Parathyroid adenoma (tissue), 2 donors: ENCODE measurements at regions not wholly inside any gene's neighbourhood (a gene's known extent, or its start where the extent isn't known, plus 50 kb on each side); places are given as distances from the start of the nearest gene placed in this dataset.

Experiments used
- H2AFZ ChIP-seq: fragments of 300-600 bp; sonication (generic); one replicate; pipeline ENCODE4 v1.7.0; 2017; ENCODE audit warnings: antibody characterized with exemption, mild to moderate bottlenecking
- H3K27ac ChIP-seq: fragments of 300-600 bp; sonication (generic); one replicate; pipeline ENCODE4 v1.7.0; 2017
- H3K27me3 ChIP-seq: fragments of 300-600 bp; sonication (generic); one replicate; pipeline ENCODE4 v1.7.0; 2017; ENCODE audit warnings: low read length; ENCODE audit not compliant: control insufficient read depth, insufficient read depth
- H3K36me3 ChIP-seq: fragments of 300-600 bp; sonication (generic); one replicate; pipeline ENCODE4 v1.7.0; 2017; ENCODE audit warnings: low read length; ENCODE audit not compliant: control insufficient read depth, insufficient read depth
- H3K4me1 ChIP-seq: fragments of 300-600 bp; sonication (generic); one replicate; pipeline ENCODE4 v1.7.0; 2017; ENCODE audit warnings: control low read depth
- H3K4me2 ChIP-seq: fragments of 300-600 bp; sonication (generic); one replicate; pipeline ENCODE4 v1.7.0; 2017; ENCODE audit warnings: low read length
- H3K4me3 ChIP-seq: fragments of 300-600 bp; sonication (generic); one replicate; pipeline ENCODE4 v1.7.0; 2017; ENCODE audit warnings: low read depth, low read length
- H3K79me2 ChIP-seq: fragments of 300-600 bp; sonication (generic); one replicate; pipeline ENCODE4 v1.7.0; 2017; ENCODE audit warnings: control low read depth
- H3K9ac ChIP-seq: fragments of 300-600 bp; sonication (generic); one replicate; pipeline ENCODE4 v1.7.0; 2017; ENCODE audit warnings: mild to moderate bottlenecking
- H3K9me3 ChIP-seq: fragments of 300-600 bp; sonication (generic); one replicate; pipeline ENCODE4 v1.7.0; 2017; ENCODE audit warnings: low read length; ENCODE audit not compliant: control insufficient read depth
- TF ChIP-seq, protein P1 (sequence below): fragments of 300-600 bp; sonication (generic); IDR thresholded peaks from one replicate; pipeline ENCODE4 v1.7.0; 2017; ENCODE audit warnings: antibody characterized with exemption, mild to moderate bottlenecking
- donor health status: primary hyperparathyroidism.

DNA sequence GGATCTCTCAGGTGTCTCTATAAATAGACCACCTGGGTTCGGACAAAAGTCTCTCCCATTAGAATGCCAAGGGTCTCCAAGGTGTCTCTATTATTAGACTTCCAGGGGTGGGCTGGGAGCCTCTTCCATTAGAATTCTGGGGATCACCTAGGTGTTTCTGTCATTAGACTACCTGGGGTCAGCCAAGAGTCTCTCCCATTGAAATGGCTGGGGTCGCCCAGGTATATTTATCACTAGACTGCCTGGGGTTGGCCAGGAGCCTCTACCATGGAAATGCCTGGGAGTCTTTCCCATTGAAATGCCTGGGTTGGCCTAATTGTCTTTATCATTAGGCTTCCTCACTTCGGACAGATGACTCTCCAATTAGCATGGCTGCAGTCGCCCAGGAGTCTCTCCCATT is 1565.5 kb downstream of the UQCRFS1 start:
- Histone ChIP-seq H3K4me2 (no peak overlapping the region), H2AFZ (no peak overlapping the region), H3K9ac (no peak overlapping the region), H3K79me2 (no peaks in the 10 kb centered on the region), H3K27ac (no peak overlapping the region), H3K9me3 (no peaks in the 10 kb centered on the region), H3K36me3 (no peaks in the 10 kb centered on the region), H3K27me3 (no peaks in the 10 kb centered on the region), H3K4me1 (no peaks in the 10 kb centered on the region), H3K4me3 (no peak overlapping the region)
- TF ChIP-seq, protein P1, sequence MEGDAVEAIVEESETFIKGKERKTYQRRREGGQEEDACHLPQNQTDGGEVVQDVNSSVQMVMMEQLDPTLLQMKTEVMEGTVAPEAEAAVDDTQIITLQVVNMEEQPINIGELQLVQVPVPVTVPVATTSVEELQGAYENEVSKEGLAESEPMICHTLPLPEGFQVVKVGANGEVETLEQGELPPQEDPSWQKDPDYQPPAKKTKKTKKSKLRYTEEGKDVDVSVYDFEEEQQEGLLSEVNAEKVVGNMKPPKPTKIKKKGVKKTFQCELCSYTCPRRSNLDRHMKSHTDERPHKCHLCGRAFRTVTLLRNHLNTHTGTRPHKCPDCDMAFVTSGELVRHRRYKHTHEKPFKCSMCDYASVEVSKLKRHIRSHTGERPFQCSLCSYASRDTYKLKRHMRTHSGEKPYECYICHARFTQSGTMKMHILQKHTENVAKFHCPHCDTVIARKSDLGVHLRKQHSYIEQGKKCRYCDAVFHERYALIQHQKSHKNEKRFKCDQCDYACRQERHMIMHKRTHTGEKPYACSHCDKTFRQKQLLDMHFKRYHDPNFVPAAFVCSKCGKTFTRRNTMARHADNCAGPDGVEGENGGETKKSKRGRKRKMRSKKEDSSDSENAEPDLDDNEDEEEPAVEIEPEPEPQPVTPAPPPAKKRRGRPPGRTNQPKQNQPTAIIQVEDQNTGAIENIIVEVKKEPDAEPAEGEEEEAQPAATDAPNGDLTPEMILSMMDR: no peak

DNA sequence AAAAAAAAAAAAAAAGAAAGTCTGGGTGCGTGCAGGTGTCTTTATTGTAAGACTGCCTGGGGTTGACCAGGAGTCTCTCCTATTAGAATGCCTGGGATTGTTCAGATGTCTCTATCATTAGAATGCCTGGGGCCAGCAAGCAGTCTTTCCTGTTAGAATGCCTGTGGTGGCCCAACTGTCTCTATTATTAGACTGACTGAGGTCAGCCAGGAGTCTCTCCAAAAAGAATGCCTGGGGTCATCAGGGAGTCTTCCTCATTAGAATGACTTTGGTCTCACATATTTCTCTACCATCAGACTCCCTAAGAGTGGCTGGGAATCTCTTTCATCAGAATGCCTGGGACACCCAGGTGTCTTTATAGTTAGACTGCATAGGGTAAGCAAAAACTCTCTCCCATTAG is 1577.5 kb downstream of the UQCRFS1 start:
- Histone ChIP-seq H3K4me1 (no peaks in the 10 kb centered on the region), H3K36me3 (no peaks in the 10 kb centered on the region), H3K27ac (no peak overlapping the region), H3K4me3 (no peak overlapping the region), H3K4me2 (no peak overlapping the region), H3K27me3 (no peaks in the 10 kb centered on the region), H3K79me2 (no peaks in the 10 kb centered on the region), H3K9ac (no peak overlapping the region), H2AFZ (no peak overlapping the region), H3K9me3 (no peaks in the 10 kb centered on the region)
- TF ChIP-seq, protein P1: no peak

DNA sequence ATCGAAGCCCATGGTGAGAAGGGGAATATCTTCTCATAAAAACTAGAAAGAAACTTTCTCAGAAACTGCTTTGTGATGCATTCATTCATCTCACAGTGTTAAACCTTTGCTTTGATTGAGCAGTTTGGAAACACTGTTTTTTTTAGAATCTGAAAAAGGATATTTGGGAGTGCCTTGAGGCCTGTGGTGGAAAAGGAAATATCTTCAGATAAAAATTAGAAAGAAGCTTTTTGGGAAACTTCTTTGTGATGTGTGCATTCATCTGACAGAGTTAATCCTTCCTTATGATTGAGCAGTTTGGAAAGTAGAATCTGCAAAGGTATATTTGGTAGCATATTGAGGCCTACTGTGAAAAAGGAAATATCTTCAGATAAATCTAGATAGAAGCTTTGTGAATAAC is 1594.9 kb downstream of the UQCRFS1 start:
- Histone ChIP-seq H3K4me1 (no peaks in the 10 kb centered on the region), H3K9ac (no peak overlapping the region), H2AFZ (no peak overlapping the region), H3K27me3 (no peaks in the 10 kb centered on the region), H3K4me3 (no peak overlapping the region), H3K4me2 (no peak overlapping the region), H3K27ac (no peak overlapping the region), H3K9me3 (no peaks in the 10 kb centered on the region), H3K79me2 (no peaks in the 10 kb centered on the region), H3K36me3 (no peaks in the 10 kb centered on the region)
- TF ChIP-seq, protein P1: no peak

DNA sequence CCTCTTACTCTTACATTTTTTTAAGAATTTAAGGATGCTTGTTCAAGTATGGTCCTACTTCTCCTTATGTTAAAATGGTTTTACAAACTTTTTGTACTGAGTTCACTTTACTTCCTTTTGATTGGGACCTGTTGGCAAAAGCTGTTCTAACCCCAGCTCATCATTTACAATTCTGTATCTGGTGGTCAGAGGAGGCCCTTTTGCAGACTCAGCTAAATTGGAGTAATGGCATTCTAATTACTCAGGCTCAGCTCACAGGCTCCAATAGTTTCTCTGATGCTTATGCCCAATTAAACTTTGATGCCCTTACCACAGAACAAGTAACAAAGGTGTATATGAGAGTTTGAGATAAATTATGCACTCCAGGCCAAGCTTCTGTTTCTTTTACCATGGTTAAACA is 1632.0 kb downstream of the UQCRFS1 start:
- Histone ChIP-seq H3K9me3 (no peaks in the 10 kb centered on the region), H3K9ac (no peak overlapping the region), H2AFZ (no peak overlapping the region), H3K36me3 (no peaks in the 10 kb centered on the region), H3K4me2 (no peak overlapping the region), H3K4me1 (no peaks in the 10 kb centered on the region), H3K79me2 (no peaks in the 10 kb centered on the region), H3K27me3 (no peaks in the 10 kb centered on the region), H3K4me3 (no peak overlapping the region), H3K27ac (no peak overlapping the region)
- TF ChIP-seq, protein P1: no peak
